Left renal pelvis (tissue), 4 donors: ENCODE measurements at regions not wholly inside any gene's neighbourhood (a gene's known extent, or its start where the extent isn't known, plus 50 kb on each side); places are given as distances from the start of the nearest gene placed in this dataset.
"Not testable (repeated sequence)": the region's sequence is repeated elsewhere in the genome, so short reads cannot be mapped to it uniquely, and the experiment has no call there.

Experiments
- DNase-seq, 4 donors: peaks; one replicate each; pipeline ENCODE4 v3.0.0-alpha.2; 2013; ENCODE audit warnings: low read depth in 4 of 4, low spot score in 3 of 4

DNA sequence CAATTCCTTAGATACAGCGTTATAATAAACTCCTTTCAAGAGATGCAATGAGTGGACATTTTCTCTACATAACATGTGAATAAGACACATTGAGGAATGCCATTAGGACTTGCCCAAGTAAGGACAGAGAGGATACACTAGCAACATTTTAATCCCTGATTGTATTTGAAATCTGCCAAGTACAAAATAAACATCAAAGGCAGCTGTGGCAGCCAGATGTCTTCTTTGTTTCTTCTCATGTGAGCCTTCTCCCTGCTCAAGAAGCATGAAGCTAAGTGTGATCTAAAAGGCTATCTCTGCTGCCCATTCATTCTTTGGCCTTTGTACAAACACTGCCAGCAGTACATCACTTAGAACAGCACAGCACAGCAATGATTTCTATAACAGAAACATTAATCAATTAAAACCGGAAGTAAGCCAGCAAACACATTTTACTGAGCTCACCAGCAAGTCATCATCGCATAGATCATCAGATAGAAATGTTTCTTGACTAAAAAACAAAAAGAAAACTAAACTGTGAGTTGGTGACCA lies 364.0 kb downstream of the CNTN6 start:
- no peak for DNase-seq

DNA sequence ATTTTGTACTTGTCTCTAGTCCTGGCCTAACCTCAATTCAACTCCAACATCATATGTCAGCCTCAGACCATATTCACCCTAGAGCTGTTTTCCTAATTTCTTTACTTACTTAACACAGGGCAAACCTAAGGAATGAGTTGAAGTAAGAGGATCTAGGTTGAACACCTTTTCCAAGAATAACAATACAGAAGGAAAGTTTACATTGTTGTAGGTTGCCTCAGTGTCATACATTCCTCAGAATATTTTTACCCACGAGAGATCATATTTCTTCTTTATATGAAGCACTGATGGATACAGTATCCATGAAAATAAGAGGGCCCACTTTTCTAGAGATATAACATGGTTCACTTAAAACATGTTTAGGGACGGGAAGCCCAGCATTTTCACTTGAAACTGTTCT lies 369.5 kb downstream of the CNTN6 start:
- DNase-seq: no peak

DNA sequence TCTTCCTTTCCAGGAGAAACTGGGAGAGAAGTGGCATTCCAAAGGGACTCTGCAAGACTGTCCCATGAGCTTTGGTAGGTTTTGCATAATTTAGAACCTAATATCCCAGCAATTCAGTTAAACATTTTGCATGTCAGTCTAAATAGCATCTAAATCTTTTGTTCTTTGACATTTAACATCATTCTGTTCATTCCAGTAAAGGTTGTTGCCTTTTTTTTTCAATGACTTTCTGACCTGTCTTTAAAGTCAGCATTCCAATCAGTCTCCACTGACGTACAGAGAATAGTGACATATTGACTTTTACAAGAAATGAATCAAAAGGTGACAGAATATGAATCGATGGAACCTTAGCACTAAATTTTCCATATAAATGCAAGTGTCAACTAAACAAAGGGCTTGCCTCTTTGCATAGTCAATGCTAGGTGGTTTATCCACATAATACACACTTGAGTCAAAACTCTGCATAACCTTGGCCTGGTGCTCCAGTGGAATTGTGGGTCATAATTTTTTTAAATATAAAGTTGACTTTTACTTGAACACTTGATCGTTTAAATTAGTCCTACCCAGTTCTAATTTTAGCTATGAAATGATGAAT lies 370.1 kb downstream of the CNTN6 start:
- DNase-seq: no peak

DNA sequence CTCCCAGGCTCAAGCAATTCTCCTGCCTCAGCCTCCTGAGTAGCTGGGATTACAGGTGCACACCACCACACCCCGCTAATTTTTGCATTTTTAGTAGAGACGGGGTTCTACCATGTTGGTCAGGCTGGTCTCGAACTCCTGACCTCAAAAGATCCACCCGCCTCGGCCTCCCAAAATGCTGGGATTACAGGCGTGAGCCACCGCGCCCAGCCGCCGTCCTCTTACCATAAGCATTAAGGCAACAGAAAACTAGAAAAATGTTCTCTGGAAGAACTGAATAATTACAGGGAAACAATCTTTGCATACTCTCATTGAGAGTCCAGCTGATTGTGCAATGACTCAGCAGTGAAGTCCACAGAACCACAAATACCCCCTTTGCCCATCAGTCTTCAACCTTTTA lies 372.3 kb downstream of the CNTN6 start:
- not testable (repeated sequence) for DNase-seq

DNA sequence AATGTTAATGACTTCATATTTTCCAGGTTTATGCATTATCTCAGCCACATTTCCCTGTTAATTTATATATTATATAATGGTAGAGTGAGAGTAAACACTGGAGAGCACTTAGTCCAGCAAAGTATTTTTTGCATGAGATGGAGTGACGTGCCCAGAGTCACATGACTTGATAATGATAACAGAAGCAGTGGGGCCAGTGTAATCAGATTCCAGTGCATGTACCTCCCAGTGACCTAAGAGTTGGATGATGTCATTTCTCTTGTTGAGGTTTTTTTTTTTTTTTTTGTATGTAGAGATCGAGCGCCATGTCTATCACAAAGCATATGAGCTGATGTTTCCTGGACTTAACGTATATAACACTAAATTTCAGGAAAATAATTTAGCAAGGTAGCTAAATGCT lies 375.3 kb downstream of the CNTN6 start:
- no peak for DNase-seq

GRCh38 chr3:1469248-1469647 lies 376.4 kb downstream of the CNTN6 start:
- no peak for DNase-seq

DNA sequence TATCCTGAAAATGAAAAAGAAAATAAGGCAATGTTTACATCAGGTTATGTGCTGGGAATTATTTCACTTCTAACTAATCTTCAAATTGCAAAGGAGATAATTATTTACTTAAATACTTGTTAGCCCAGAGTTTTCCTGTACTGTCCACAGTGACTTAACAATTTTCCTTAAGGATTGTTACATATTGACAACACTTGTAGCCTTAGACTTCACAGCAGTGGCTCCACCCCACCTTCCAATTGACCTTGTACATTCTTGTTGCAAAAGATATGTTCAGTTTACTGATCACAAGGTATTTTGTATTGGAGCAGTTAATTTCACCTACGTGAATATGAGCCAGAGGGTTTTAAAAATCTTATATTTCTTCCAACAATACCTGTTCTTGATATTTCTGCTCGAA lies 376.9 kb downstream of the CNTN6 start:
- DNase-seq: no peak

- no peak for DNase-seq
Measured at GRCh38 chr3:1477669-1478068, 384.8 kb downstream of the CNTN6 start.

GRCh38 chr3:1495466-1495865 lies 402.6 kb downstream of the CNTN6 start:
- DNase-seq: no peak

DNA sequence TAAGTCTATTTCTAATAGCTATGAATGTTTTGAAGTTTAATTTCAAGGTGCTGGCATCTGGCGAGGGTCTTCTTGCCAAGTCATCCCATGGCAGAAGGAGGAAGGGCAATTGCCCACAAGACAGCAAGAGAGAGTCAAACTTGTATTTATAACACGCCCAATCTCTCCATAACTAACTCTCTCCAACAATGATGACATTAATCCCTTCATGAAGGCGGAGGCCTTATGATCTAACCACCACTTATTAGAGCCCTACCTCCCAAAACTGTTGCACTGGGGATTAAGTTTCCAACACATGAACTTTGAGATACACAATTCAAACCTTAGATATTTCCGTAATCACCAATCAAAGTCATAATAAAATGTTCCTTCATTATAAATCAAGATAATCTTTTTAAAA lies 406.9 kb downstream of the CNTN6 start:
- no peak for DNase-seq

GRCh38 chr3:1501406-1502115 lies 408.7 kb downstream of the CNTN6 start:
- no peak for DNase-seq

- DNase-seq: no peak
Measured at GRCh38 chr3:1506090-1506489, 413.3 kb downstream of the CNTN6 start.

DNA sequence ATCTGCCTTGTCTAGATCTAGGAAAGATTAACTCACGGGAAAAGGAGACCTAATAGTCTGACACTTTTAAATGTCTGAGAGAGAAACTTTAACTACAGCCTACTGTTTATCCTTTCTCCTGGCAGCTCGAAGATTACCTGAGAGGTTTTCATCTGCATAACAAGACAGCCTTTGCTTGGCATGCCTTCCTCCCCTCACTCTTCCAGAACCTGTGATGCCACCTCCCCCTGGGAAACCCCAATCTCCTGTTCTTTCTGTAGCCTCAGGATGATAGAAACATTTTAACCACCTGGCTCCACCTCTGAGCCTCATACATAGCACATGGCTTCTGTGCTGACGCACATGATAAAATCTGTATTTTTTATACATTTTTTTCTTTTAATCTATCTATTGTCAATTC lies 420.8 kb downstream of the CNTN6 start:
- DNase-seq: no peak

- no peak for DNase-seq
Measured at GRCh38 chr3:1515882-1516281, 423.1 kb downstream of the CNTN6 start.

- DNase-seq: no peak
Measured at GRCh38 chr3:1527786-1528185, 435.0 kb downstream of the CNTN6 start.

GRCh38 chr3:1528621-1529020 lies 435.8 kb downstream of the CNTN6 start:
- no peak for DNase-seq

DNA sequence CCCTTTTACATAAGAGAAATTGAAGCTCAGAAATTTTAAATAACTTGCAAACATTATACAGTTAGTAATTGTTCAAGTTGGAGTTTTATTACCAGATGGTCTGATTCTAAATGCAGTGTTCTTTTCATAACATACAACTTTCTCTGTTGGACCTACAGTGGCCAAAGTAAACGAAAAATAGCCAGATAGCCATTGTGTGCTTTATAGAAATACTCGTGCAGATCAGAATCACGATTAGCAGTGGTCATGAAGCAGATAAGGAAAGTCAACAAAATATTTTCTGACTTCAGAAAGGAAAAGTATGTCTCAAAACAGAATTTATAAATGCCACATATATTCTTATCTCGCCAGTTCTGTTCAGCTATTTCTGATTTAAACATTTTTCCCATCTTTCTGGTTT lies 436.9 kb downstream of the CNTN6 start:
- no peak for DNase-seq

DNA sequence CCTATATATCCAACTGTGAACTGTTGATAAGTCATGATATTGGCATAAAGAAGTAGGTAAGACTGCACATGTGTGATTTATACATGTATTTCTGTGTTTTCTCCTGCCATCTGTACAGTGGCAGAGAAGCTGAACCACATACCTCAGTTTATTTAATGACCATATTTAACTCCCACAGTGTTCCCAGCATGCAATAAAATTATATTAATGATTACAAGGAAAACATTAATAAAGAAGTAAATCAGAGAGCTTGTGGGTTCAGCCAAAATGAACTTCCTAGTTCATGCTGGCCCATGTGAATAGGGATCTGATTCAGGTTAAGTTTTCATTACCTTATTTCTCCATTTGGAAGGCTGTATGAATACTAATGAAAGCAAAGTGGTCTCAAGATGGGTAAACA lies 439.2 kb downstream of the CNTN6 start:
- no peak for DNase-seq

- no peak for DNase-seq
Measured at GRCh38 chr3:1532935-1533606, 440.2 kb downstream of the CNTN6 start.

DNA sequence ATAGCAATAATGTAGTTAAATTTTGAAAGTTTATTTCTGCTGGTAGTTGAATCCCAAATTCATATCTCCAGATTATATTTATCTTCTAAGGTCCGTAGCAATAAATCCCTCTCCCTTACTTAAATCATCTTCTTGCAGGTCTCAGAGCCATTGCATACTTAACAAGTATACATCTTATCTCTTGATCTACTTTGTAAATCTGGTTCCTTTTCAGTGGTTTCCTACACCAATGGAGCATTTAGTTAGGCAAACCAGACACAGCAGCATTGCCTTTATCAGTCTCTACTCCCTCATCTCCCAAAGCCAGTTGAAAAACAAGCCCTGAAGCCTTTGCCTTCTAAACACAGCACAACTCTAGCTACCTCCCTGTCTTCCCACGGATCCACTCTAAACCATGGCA lies 440.9 kb downstream of the CNTN6 start:
- DNase-seq: no peak

GRCh38 chr3:1534252-1534651 lies 441.4 kb downstream of the CNTN6 start:
- no peak for DNase-seq

GRCh38 chr3:1535361-1535760 lies 442.5 kb downstream of the CNTN6 start:
- no peak for DNase-seq
